B cell (primary cell): ENCODE measurements at regions not wholly inside any gene's neighbourhood (a gene's known extent, or its start where the extent isn't known, plus 50 kb on each side); places are given as distances from the start of the nearest gene placed in this dataset.

ENCODE experiments used
- ATAC-seq: fragments of 200-7000 bp; cut with Tn5 transposase; one replicate; pipeline ENCODE4 v1.10.0; 2021; ENCODE audit warnings: low read depth, mild to moderate bottlenecking, moderate number of reproducible peaks, moderate library complexity
- CTCF ChIA-PET: fragments of 350-600 bp; sonication (Branson Sonifier 250); formaldehyde crosslinking; loops from one replicate; lab custom pipeline; 2021; ENCODE audit warnings: antibody characterized with exemption, inconsistent platforms; lab: Charles Lee
- POLR2A ChIA-PET: fragments of 350-600 bp; sonication (Branson Sonifier 250); formaldehyde crosslinking; loops from one replicate; lab custom pipeline; 2021; ENCODE audit warnings: antibody characterized with exemption; lab: Charles Lee
- DNase-seq: peaks from one replicate; pipeline ENCODE4 v3.0.0; 2013
- H2AFZ ChIP-seq: 2 replicates; pipeline ENCODE4 v1.6.1; 2012; ENCODE audit warnings: mild to moderate bottlenecking, low read depth, low read length; ENCODE audit not compliant: insufficient read depth, poor library complexity, severe bottlenecking
- H3K27ac ChIP-seq, 2 donors: 1 replicate in 1 of 2; 2 replicates in 1 of 2; pipeline ENCODE4 v1.5.1; 2012 to 2013; ENCODE audit warnings: low read length in 2 of 2, mild to moderate bottlenecking in 2 of 2, moderate library complexity in 1 of 2
- H3K27me3 ChIP-seq, 4 experiments: fragments of 200-600 bp in 1 of 4; sonication (generic) in 1 of 4; replicated peaks in 1 of 4; 1 replicate in 2 of 4; 2 replicates in 2 of 4; pipeline versions ENCODE4 v1.6.1 to v1.7.0; 2013 to 2016; ENCODE audit warnings: low read length in 3 of 4, mild to moderate bottlenecking in 2 of 4, mixed read lengths in 1 of 4, moderate library complexity in 1 of 4; ENCODE audit not compliant: insufficient read depth in 4 of 4, control insufficient read depth in 3 of 4; ENCODE audit errors: control extremely low read depth in 1 of 4
- H3K36me3 ChIP-seq, 2 experiments: replicated peaks in 1 of 2; 1 replicate in 1 of 2; 2 replicates in 1 of 2; pipeline versions ENCODE4 v1.6.1 to v1.7.1; 2013; ENCODE audit warnings: low read length in 1 of 2; ENCODE audit not compliant: insufficient read depth in 2 of 2, control insufficient read depth in 1 of 2; ENCODE audit errors: control extremely low read depth in 1 of 2, extremely low read depth in 1 of 2
- H3K4me1 ChIP-seq, 2 donors: fragments of 200-600 bp in 1 of 2; sonication (generic) in 1 of 2; 1 replicate in 1 of 2; 2 replicates in 1 of 2; pipeline versions ENCODE4 v1.5.1 to v1.6.1; 2013 to 2017; ENCODE audit warnings: low read length in 2 of 2; ENCODE audit not compliant: control insufficient read depth in 2 of 2, insufficient read depth in 2 of 2
- H3K4me2 ChIP-seq: replicated peaks from 2 replicates; pipeline ENCODE3; 2012; ENCODE audit warnings: mild to moderate bottlenecking, low read depth, low read length; ENCODE audit not compliant: poor library complexity, severe bottlenecking
- H3K4me3 ChIP-seq, 5 experiments: fragments of 200-600 bp in 1 of 5; sonication (generic) in 1 of 5; 1 replicate in 3 of 5; 2 replicates in 2 of 5; pipeline versions ENCODE4 v1.5.1 to v1.7.0; 2011 to 2016; ENCODE audit warnings: low read length in 4 of 5, mild to moderate bottlenecking in 4 of 5, low read depth in 2 of 5, control low read depth in 1 of 5, moderate library complexity in 1 of 5; ENCODE audit not compliant: insufficient read depth in 1 of 5; ENCODE audit errors: control extremely low read depth in 1 of 5, extremely low read depth in 1 of 5
- H3K79me2 ChIP-seq: fragments of 200-600 bp; sonication (generic); one replicate; pipeline ENCODE4 v1.6.0; 2016; ENCODE audit warnings: low read length; ENCODE audit not compliant: control insufficient read depth, insufficient read depth
- H3K9ac ChIP-seq: fragments of 200-600 bp; sonication (generic); 2 replicates; pipeline ENCODE4 v1.6.1; 2017; ENCODE audit warnings: mild to moderate bottlenecking, low read length, moderate library complexity
- H3K9me3 ChIP-seq, 3 donors: one replicate each; pipeline versions ENCODE4 v1.6.1 to v1.7.1; 2013; ENCODE audit warnings: low read length in 2 of 3; ENCODE audit not compliant: control insufficient read depth in 2 of 3, insufficient read depth in 1 of 3; ENCODE audit errors: control extremely low read depth in 1 of 3
- H4K20me1 ChIP-seq: 2 replicates; pipeline ENCODE4 v1.6.0; 2012; ENCODE audit warnings: mild to moderate bottlenecking, low read length; ENCODE audit not compliant: insufficient read depth, control insufficient read depth, poor library complexity, severe bottlenecking
- H3K27ac Mint-ChIP-seq: one replicate; pipeline ENCODE4 v1.8.0; 2021; ENCODE audit warnings: mixed read lengths
- H3K27me3 Mint-ChIP-seq: one replicate; pipeline ENCODE4 v1.8.0; 2021; ENCODE audit warnings: mixed read lengths
- H3K4me1 Mint-ChIP-seq: one replicate; pipeline ENCODE4 v1.8.0; 2021; ENCODE audit warnings: mixed read lengths
- H3K4me3 Mint-ChIP-seq: one replicate; pipeline ENCODE4 v1.8.0; 2021; ENCODE audit warnings: mixed read lengths
- H3K9me3 Mint-ChIP-seq: one replicate; pipeline ENCODE4 v1.8.0; 2022; ENCODE audit warnings: mixed read lengths; ENCODE audit not compliant: insufficient read depth
- CTCF ChIP-seq: fragments of 200-600 bp; IDR thresholded peaks from one replicate; pipeline ENCODE4 v1.8.0; 2022; ENCODE audit warnings: antibody characterized with exemption, mild to moderate bottlenecking
- EZH2 ChIP-seq: IDR thresholded peaks from 2 replicates; pipeline ENCODE4 v1.6.1; 2012; ENCODE audit warnings: borderline replicate concordance, low read depth, mild to moderate bottlenecking, moderate library complexity, low read length; ENCODE audit not compliant: insufficient read depth, poor library complexity, severe bottlenecking
- WGBS: methylation state at CpG from one replicate; pipeline ENCODE4 v1.1.5; 2013; ENCODE audit warnings: missing lambda C conversion rate; ENCODE audit not compliant: insufficient coverage; 5-methylcytosine and 5-hydroxymethylcytosine counted together
- intact Hi-C: fragments of 100-400 bp; cut with micrococcal nuclease; formaldehyde crosslinking; loops from one replicate; pipeline ENCODE4 v1.10.0; 2022

DNA sequence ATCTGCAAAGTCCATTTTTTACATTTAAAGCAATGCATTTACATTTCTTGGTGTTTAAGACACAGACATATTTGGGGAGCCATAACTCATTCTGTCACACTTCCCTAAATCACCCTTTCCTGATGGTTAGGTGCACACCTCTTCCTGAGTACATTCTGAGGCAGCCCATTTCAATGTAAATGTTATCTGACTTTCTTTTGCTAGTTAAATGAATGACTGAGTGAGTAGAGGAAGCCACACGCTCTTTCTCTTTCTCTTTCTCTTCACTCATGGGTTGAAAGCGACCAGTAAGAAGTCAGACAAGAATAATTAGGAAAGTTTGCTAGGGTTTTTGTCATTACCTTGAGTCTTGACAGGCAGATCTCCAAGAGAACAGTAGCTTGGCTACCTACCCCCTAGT is 143.1 kb downstream of the S1PR1 start:
- peaks cover 18 to 19% of the 10 kb centered on the region in 2 donors for H3K4me1 ChIP-seq
- TF ChIP-seq CTCF (no peak), EZH2 (no peak)
- H3K9me3 Mint-ChIP-seq, result no peaks in the 10 kb centered on the region
- peaks cover 27% of the 10 kb centered on the region for H3K4me1 Mint-ChIP-seq
- ATAC-seq (peak; percentile 51), DNase-seq (peak; percentile 47)
- no peaks in the 10 kb centered on the region for H3K27me3 Mint-ChIP-seq
- H3K27ac Mint-ChIP-seq, result peak overlapping the region; percentile 80
- H3K27me3 ChIP-seq, result no peaks in the 10 kb centered on the region
- H3K9ac ChIP-seq, result peak overlapping the region; percentile 48
- ChIA-PET CTCF (no interaction called here), POLR2A (no interaction called here)
- intact Hi-C loops, result no loop called here
- peak overlapping the region; percentile 70 for H3K4me3 Mint-ChIP-seq
- H3K36me3 ChIP-seq, result no peaks in the 10 kb centered on the region
- no peaks in the 10 kb centered on the region for H3K79me2 ChIP-seq
- H3K4me3 ChIP-seq, result peak overlapping the region in 2 of 5 experiments; percentile 19 to 41
- H4K20me1 ChIP-seq, result no peaks in the 10 kb centered on the region
- H3K27ac ChIP-seq, result peak overlapping the region; percentile 26 to 80
- peak overlapping the region; percentile 60 for H3K4me2 ChIP-seq
- peak overlapping the region; percentile 60 for H2AFZ ChIP-seq
- WGBS, result no CpG with 5 or more reads among the region's 2 CpGs
- H3K9me3 ChIP-seq, result peaks cover 0 to 1% (median 0%) of the 10 kb centered on the region in 3 donors

DNA sequence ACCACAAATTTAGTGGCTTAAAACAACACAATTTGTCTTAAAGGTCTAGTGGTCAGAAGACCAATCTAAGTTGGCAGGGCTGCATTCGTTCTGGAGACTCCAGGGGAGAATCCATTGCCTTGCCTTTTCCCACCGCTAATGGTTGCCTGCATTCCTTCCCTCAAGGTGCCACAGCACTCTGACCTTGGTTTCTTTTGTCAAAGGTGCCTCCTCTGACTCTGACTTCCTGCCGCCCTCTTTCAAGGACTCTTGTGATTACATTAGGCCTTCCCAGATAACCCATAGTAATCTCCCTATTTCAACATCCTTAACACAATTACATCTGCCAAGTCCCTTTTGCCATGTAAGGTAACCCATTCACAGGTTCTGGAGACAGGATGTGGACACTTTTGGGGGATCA is 145.3 kb downstream of the S1PR1 start:
- Histone ChIP-seq H3K4me1 (peaks cover 18 to 19% of the 10 kb centered on the region in 2 donors), H3K9ac (no peak overlapping the region), H3K79me2 (no peaks in the 10 kb centered on the region), H3K27ac (no peak overlapping the region), H3K4me3 (no peak overlapping the region), H3K36me3 (no peaks in the 10 kb centered on the region), H3K9me3 (peaks cover 3 to 4% (median 3%) of the 10 kb centered on the region in 3 donors), H3K27me3 (no peaks in the 10 kb centered on the region), H3K4me2 (no peak overlapping the region), H4K20me1 (no peaks in the 10 kb centered on the region), H2AFZ (no peak overlapping the region)
- peaks cover 3% of the 10 kb centered on the region for H3K9me3 Mint-ChIP-seq
- no peak for DNase-seq
- peaks cover 27% of the 10 kb centered on the region for H3K4me1 Mint-ChIP-seq
- CTCF ChIA-PET, result no interaction called here
- H3K27me3 Mint-ChIP-seq, result no peaks in the 10 kb centered on the region
- TF ChIP-seq EZH2 (no peak), CTCF (no peak)
- H3K27ac Mint-ChIP-seq, result no peak overlapping the region
- POLR2A ChIA-PET, result no interaction called here
- 87% methylated on average over 3 of the region's 3 CpGs for WGBS
- H3K4me3 Mint-ChIP-seq, result no peak overlapping the region
- ATAC-seq, result no peak
- intact Hi-C loops, result no loop called here
